ENCODE measurements at regions not wholly inside any gene's neighbourhood (a gene's known extent, or its start where the extent isn't known, plus 50 kb on each side); places are given as distances from the start of the nearest gene placed in this dataset.

- no peaks in the 10 kb centered on the region for H3K9me3 Mint-ChIP-seq
- no peaks in the 10 kb centered on the region for H3K27me3 Mint-ChIP-seq (ENCODE audit: low read depth)
- DNase-seq (ENCODE audit: low read depth, low spot score) = no peak
- H3K36me3 Mint-ChIP-seq (ENCODE audit: low read depth) = no peaks in the 10 kb centered on the region
- H3K4me3 Mint-ChIP-seq = no peak overlapping the region
- peaks cover 14% of the 10 kb centered on the region for H3K4me1 Mint-ChIP-seq
- H3K27ac Mint-ChIP-seq (ENCODE audit: unreplicated experiment) = peak overlapping the region; percentile 5
- TF ChIP-seq CTCF (conservative IDR thresholded peaks at IDR 0.05) = no peak
Observed at GRCh38 chr4:22099896-22100295, 151.3 kb upstream of the KCNIP4 start.

GRCh38 chr4:22097596-22097995, 149.0 kb upstream of the KCNIP4 start:
- Mint-ChIP-seq H3K9me3 (no peaks in the 10 kb centered on the region), H3K4me1 (peaks cover 14% of the 10 kb centered on the region), H3K27me3 (ENCODE audit: low read depth) (no peaks in the 10 kb centered on the region), H3K36me3 (ENCODE audit: low read depth) (no peaks in the 10 kb centered on the region), H3K4me3 (no peak overlapping the region), H3K27ac (ENCODE audit: unreplicated experiment) (no peak overlapping the region)
- no peak for TF ChIP-seq CTCF (conservative IDR thresholded peaks at IDR 0.05)
- DNase-seq (ENCODE audit: low read depth, low spot score) = no peak

GRCh38 chr4:22094217-22094616, 145.6 kb upstream of the KCNIP4 start:
- no peaks in the 10 kb centered on the region for H3K27me3 Mint-ChIP-seq (ENCODE audit: low read depth)
- H3K36me3 Mint-ChIP-seq (ENCODE audit: low read depth) = no peaks in the 10 kb centered on the region
- no peak overlapping the region for H3K27ac Mint-ChIP-seq (ENCODE audit: unreplicated experiment)
- peaks cover 22% of the 10 kb centered on the region for H3K4me1 Mint-ChIP-seq
- no peak overlapping the region for H3K4me3 Mint-ChIP-seq
- DNase-seq (ENCODE audit: low read depth, low spot score) = no peak
- H3K9me3 Mint-ChIP-seq = no peaks in the 10 kb centered on the region
- TF ChIP-seq CTCF (conservative IDR thresholded peaks at IDR 0.05) = no peak

GRCh38 chr4:22093126-22093525, 144.6 kb upstream of the KCNIP4 start:
- no peak overlapping the region for H3K4me3 Mint-ChIP-seq
- H3K4me1 Mint-ChIP-seq = peaks cover 17% of the 10 kb centered on the region
- no peaks in the 10 kb centered on the region for H3K9me3 Mint-ChIP-seq
- no peak overlapping the region for H3K27ac Mint-ChIP-seq (ENCODE audit: unreplicated experiment)
- TF ChIP-seq CTCF (conservative IDR thresholded peaks at IDR 0.05) = no peak
- no peaks in the 10 kb centered on the region for H3K27me3 Mint-ChIP-seq (ENCODE audit: low read depth)
- H3K36me3 Mint-ChIP-seq (ENCODE audit: low read depth) = no peaks in the 10 kb centered on the region
- DNase-seq (ENCODE audit: low read depth, low spot score) = no peak

- Mint-ChIP-seq H3K4me3 (no peak overlapping the region), H3K27me3 (ENCODE audit: low read depth) (no peaks in the 10 kb centered on the region), H3K27ac (ENCODE audit: unreplicated experiment) (no peak overlapping the region), H3K36me3 (ENCODE audit: low read depth) (no peaks in the 10 kb centered on the region), H3K4me1 (peaks cover 17% of the 10 kb centered on the region), H3K9me3 (no peaks in the 10 kb centered on the region)
- TF ChIP-seq CTCF (conservative IDR thresholded peaks at IDR 0.05) = no peak
- DNase-seq (ENCODE audit: low read depth, low spot score) = no peak
Observed at GRCh38 chr4:22091906-22092305, 143.3 kb upstream of the KCNIP4 start.

- DNase-seq (ENCODE audit: low read depth, low spot score) = no peak
- no peaks in the 10 kb centered on the region for H3K27me3 Mint-ChIP-seq (ENCODE audit: low read depth)
- H3K27ac Mint-ChIP-seq (ENCODE audit: unreplicated experiment) = no peak overlapping the region
- no peak overlapping the region for H3K4me3 Mint-ChIP-seq
- H3K36me3 Mint-ChIP-seq (ENCODE audit: low read depth) = no peaks in the 10 kb centered on the region
- peaks cover 17% of the 10 kb centered on the region for H3K4me1 Mint-ChIP-seq
- peaks cover 4% of the 10 kb centered on the region for H3K9me3 Mint-ChIP-seq
- TF ChIP-seq CTCF (conservative IDR thresholded peaks at IDR 0.05) = peak; percentile 25
Observed at GRCh38 chr4:22091352-22091717, 142.8 kb upstream of the KCNIP4 start.
